ENCODE measurements at regions not wholly inside any gene's neighbourhood (a gene's known extent, or its start where the extent isn't known, plus 50 kb on each side); places are given as distances from the start of the nearest gene placed in this dataset.

DNA sequence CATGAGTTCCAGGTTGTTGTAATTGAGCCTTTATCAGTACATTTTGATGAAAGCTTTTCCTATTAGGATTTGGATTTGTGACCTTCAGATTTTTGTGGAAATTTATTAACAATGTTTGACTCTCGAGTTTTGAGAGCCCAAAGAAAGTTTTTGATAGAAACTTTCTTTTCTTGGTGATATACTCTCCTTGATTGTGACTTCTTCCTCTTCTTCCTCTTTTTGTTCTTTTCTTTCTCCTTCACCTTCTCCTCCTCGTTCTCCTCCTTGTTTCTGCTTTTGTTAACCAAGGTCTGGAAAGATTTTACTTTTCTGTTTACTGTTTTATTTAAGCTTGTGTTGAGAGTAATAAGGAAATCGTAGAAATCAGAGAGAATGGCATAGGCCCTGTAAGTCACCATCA lies 182.4 kb downstream of the TRIM27 start:
- DNase-seq: no peak

DNA sequence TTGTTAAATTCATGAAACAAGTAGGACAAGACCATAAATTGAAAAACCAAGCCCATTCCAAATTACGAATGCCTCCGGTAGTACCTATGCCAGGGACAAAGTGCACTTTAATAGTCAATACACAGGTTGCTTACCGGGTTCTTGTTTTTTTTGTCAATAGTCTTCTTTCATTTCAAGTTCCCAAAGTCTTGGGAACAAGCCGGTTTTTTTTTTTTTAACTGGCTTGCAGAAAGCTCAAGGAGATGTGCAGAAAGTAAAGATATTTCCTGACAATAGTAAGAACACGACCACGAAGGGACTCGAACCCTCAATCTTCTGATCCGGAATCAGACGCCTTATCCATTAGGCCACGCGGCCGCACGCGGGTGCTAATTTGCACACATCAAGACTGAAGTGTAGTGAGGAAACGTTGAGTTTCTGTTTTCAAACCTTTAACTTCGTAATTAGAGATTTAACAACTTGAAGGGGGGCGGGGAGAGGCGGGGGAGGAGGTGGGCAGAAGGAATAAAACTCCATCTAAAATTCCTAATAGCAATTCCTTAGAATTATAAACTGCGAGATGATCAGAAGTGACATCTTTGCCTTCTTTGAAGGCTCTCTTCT lies 181.0 kb downstream of the TRIM27 start:
- DNase-seq: no peak

DNA sequence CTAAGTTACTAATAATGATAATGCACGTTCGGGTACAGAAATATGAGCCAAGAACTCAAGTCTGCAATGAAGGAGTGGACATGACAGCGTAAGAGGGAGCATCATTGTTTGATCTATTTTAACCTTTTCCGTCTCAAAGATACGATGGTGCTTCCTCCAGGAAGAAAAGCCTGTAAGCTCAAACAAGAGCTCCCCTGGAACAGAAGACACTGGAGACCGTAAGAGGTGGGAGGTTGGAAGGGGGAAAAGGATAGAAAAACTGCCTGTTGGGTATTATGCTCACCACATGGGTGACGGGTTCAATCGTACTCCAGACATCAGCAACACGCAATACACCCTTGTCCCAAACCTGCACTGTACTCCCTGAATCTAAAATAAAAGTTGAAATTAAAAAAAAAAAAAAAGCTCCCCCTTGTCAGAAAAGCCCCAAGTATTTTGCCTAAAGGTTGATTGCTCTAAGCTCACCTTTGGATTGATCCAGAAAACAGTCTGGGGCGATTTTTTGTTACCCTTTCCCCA lies 180.5 kb downstream of the TRIM27 start:
- no peak for DNase-seq

DNA sequence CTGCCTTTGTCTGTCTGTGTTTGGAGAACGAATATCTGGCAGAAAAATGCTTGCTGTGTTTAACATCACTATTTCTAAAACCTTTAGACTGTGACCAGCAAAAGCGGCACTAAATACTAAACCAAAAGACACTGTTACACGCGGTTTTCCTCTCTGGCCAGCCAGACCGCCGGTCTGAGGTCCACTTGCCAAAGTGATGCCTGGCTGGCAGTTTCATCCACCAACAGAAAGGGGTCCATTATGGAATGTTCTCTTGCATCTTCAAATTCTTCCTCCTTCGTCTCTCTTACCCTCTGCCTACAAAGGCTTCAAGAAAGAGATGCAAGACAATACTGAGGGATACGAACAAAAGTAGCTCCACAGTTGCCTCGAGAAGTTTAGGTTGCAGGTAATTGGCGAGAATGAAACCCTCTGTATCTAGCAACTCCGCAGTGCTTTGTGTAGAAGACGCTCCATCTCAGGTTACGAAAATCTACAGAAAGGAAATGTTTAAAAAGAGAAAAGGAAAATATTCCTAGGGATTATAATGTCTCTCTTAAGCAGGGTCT lies 176.6 kb downstream of the TRIM27 start:
- no peak for DNase-seq

DNA sequence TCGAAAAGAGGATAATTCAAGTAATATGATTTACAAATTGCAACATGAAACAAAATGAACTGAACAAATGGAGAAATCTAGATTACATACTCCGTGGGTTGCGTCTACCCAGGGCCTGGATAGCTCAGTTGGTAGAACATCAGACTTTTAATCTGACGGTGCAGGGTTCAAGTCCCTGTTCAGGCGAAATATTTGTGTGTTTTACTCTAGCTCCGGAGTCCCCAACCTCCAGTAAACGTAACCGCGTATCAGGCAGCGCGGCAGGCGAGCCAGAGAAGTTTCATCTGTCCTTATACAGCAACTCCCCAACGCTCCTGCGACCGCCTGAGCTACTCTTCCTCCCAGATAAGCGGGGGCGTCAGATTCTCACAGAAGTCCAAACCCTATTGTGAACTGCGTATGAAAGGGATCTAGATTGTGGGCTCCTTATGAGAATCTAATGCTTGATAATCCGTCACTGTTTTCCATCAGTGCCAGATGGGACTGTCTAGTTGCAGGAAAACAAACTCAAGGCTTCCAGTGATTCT lies 176.1 kb downstream of the TRIM27 start:
- no peak for DNase-seq

DNA sequence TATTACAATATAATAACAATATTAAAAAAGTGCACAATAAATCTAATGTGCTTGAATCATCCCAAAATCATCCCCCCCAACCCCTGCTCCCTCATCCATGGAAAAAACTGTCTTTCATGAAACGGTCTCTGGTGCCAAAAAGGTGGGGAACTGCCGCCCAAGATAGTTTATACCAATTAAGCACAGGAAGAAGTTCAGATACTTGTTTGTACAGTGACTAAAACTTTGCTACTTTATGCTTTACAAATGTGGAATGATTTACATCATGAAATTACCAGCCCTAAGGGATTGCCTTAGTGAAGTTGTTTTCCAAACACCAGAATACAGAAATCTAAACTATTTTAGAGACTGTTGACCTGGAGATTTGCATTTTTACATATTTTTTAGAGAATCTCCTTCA lies 175.6 kb downstream of the TRIM27 start:
- no peak for DNase-seq

DNA sequence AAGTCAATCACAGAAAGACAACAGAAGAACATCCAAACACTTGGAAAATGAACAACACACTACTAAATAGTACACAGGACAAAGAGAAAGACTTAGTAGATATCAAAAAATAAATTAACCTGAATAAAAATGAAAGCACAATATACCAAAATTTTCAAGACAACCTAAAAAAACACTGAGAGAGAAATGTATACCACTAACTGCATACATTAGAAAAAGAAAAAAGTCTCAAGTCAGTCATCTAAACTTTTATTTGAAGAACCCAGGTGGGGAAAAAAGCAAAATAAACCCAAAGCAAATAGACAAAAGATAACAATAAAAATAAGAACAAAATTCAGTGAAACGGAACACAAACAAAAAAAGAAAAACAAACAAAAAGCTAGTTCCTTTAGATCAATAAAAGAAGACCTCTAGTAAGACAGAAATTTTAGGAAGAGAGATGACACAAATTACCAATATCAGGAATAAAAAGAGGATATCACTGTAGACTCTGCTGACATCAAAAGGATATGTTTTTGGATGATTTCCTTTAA lies 172.8 kb downstream of the TRIM27 start:
- DNase-seq: no peak

DNA sequence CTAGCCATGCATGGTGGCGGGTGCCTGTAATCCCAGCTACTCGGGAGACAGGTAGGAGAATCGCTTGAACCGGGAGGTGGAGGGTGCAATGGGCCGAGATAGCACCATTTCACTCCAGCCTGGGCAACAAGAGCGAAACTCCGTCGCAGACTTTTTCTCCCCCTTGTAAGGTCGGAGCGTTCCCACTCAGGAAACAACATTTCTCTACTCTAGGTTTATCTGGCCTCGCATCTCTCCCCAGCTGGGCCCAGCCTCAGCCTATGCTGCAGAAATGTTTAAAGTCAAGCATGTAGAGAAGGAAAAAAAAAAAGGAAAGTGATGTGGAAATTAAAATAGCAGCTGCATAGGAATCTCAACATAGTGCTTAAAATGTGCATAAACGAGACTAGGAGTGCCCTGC lies 172.3 kb downstream of the TRIM27 start:
- no peak for DNase-seq

DNA sequence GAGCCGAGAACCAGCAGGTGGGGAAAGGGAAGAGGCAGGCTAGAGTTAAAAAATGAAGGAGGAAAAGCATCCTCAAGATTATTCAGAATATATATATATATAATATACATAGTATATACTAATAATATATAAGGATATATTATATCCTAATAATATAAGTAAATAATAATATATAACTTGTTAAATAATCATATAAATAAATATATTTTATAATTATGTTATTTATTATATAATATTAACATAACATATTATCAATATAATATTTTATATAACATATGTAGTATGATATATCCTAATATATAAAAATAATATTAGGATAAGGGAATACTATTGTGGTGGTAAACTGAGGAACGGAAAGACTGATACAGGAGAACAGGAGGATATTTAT lies 171.8 kb downstream of the TRIM27 start:
- DNase-seq: no peak

DNA sequence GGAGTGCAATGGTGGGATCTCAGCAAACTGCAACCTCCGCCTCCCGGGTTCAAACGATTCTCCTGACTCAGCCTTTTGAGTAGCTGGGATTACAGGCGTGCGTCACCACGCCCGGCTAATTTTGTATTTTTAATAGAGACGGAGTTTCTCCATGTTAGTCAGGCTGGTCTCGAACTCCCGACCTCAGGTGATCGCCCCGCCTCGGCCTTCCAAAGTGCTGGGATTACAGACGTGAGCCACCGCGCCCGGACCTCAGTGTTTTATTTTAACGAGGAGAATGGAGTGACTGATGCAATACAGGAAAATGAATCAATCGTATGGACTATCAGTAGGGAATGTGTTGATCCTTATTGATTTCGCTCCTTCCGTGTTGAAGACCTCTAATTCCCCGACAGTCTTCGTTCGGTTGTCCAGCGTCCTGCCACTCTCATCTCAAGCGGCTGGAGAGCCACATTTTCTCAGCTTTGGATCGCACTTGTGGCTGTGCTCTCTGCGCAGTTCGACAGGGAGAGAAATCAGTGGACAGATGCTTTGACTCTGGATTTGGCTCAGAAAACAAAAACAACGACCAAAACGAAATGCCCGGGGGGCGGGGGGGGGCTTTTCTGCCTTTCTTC lies 166.2 kb downstream of the TRIM27 start:
- DNase-seq: no peak

DNA sequence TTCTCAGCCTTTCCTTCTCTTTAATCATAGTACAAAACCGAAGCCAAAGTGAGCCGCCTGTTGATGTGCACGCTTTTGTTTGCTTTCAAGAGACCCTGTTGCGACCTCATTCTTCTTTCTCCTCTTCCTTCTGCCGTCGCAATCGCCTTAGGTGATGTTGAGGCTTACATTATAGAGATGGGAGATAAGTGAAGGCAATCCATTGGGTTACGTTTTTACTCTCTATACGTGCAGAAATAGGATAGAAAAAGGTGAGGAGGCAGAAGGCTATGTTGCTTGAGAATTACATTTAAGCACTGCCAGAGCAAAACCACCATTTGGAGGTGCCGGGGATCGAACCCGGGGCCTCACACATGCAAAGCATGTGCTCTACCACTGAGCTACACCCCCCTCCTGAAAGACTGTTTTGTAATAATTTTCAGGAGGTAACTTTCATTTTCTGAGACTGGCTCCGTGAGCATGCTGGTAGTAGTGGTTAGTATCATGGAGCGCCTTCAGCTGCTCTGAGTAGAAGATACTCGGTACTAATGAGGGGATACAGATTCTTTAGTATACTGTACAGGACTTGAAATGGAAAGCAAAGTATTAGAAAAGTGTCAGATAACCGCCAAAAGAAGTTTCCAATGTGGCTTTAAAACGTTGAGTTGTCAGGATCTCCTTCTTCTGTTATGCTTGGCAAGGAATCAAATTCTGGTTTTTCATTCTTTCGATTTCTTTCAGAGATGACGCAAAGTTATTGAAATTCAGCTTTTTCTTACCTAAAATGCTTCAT lies 165.6 kb downstream of the TRIM27 start:
- no peak for DNase-seq

DNA sequence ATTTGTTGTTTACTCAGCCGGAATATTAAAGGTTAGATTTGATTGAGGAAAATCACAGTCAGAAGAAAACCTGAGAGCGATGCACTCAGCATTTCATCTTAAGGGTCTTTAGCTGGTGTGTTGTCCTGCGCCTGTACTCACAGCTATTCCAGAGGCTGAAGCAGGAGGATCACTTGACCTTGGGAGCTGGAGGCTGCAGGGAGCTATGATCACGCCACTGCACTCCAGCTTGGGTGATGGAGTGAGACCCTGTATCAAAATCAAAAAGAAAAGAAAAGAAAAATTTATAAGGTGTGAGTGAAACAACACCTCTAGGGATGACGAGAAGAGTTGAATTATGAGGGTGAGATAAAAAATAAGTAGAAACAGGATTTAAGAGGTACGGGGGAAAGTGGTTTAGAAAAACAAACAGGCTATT lies 165.0 kb downstream of the TRIM27 start:
- no peak for DNase-seq

DNA sequence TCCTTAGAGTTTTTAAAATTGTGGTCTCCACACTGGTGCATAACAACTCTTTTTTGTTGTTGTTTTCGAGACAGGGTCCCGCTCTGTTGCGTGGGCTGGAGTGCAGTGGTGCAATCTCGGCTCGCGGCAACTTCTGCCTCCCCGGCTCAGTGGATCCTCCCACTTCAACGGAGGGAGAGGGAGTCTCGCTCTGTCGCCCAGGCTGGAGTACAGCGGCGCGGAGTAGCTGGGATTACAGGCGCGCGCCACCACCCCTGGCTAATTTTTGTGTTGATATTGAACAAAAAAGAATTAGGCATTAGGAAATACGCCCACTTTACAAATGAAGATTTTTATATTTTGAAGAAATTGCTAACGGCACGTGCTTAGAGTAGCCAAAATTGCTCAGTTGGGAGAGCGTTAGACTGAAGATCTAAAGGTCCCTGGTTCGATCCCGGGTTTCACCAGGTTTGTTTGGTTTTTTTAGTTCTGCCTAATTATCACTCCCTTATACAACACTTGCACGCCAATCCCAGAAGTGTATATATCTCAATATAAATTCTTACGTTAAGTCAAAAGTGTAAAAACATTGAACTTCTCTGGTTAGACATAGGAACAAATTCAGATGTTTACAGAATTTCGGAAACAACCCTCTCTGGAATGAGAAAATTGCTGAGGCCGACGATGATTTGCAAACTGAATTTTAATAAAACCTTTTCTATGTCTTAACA lies 159.6 kb downstream of the TRIM27 start:
- no peak for DNase-seq

DNA sequence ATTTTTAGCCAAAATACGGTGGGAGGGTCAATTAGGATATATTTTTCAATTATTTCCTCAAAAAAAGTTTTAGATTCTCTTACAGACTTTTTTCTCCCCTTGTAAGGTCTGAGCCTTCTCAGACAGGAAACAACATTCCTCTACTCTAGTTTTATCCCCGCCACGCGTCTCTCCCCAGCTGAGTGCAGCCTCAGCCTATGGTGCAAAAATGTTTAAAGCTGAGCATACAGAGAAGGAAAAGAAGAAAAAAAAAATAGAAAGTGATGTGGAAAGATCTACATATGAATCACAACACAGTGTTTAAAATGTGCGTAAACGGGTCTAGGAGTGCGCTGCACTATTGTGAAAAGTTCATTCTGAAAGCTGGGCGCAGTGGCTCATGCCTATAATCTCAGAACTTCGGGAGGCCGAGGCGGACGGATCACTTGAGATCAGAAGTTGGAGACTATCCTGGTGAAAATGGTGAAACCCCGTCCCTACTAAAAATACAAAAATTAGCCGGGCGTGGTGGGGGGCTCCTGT lies 159.0 kb downstream of the TRIM27 start:
- DNase-seq: no peak

DNA sequence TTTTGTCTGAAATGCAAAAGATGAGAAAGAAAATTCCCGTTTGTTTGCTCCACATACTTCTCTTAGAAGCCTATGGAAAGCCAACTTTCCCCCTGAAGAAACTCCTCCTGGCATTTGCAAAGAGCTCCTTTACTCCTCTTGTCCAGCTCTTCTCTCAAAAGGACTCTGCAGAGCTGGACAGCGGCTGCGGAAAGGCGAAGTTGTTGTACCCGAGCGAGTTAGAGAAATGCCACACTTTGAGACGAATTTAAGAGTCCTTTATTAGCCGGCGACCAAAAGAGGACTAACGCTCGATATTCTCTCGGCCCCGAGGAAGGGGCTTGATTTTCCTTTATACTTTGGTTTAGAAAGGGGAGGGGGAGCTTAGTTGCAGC lies 157.8 kb downstream of the TRIM27 start:
- DNase-seq: no peak

DNA sequence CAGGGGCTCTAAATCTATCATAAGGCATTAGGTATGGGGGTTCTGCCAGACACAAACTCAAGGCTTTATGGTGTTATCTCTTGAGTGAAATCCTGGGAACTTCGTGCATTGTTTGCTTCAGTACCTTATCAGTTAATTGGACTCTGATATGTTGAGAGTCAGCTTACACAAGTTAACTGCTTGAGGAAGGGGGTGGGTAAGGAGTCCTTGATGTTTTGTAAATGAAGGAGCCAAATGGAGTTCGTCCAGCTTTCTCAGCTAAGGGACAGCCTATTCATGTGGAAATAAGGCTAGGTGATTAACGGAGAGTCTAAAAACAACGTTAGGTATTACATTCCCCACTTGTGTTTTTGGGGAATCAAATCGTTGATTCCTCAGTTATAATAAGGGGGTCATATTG lies 157.4 kb downstream of the TRIM27 start:
- no peak for DNase-seq

DNA sequence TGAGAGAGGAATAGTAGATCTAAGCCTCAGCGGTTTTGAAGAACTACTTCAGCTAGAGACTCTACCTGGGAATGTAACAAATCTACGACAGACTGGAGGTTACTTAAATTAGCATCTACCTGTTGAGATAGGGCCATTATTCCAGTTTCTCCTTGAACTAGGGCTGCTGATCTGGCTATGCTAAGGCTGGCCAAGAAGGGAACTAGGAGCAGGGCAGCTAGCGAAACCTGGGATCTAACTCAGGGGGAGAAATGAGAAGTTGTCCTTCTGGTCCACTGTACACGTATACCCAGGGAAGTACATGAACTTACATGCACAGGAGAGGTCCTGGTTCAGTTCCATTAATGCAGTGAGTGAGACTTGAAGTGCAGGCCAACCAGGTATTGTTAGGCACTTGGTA lies 156.7 kb downstream of the TRIM27 start:
- DNase-seq: no peak

DNA sequence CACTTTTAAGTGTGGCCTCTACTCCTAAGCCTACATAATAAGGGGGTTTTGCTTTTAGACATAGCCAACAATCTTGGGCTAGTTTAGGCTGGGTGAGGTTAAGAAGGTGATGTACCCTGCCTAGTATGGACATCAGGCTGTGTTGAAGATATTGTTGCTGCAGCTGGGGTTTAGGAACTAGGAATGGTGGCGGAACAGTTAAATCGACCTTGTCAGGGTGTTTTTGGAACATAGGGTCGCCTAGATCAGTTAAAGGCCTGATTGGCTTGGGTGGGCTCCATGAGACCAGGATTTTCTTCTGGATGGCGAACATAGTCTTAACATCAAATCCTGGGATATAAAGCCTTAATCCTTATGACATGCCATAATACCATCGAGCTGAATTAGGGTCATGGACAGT lies 156.1 kb downstream of the TRIM27 start:
- no peak for DNase-seq

DNA sequence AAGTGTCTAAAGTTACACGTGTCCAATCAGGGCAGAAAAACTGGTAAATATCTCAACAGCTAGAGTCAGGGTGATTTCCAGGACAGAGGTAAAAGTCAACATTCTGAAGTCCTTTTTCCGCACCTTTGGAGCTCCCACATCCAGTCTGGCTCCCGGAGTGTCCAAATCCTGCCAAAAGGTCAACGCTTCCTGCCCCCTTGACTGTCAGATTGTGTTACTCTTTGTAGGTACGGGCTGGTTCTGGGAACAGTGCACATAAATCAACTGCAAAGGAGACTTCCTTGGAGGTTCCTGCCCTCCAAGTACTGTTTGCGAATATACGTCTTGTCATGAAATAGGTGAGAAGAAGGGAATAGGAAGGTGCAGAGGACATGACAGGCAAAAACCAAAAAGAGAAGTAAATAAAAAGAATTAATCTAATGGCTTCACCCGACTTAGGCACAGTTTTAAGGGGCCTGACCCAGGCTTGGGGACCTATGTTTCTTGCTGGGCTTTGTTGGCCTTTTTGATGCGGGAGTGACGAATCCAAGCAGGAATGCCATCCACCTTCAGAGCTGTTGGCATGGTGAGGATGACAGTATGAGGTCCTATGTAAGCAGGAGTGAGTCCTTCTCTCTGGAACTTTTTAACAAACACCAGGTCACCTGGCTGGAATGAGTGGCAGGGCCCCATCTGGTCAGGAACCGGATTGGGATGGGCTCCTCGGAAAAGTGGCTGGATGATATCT lies 155.4 kb downstream of the TRIM27 start:
- no peak for DNase-seq

DNA sequence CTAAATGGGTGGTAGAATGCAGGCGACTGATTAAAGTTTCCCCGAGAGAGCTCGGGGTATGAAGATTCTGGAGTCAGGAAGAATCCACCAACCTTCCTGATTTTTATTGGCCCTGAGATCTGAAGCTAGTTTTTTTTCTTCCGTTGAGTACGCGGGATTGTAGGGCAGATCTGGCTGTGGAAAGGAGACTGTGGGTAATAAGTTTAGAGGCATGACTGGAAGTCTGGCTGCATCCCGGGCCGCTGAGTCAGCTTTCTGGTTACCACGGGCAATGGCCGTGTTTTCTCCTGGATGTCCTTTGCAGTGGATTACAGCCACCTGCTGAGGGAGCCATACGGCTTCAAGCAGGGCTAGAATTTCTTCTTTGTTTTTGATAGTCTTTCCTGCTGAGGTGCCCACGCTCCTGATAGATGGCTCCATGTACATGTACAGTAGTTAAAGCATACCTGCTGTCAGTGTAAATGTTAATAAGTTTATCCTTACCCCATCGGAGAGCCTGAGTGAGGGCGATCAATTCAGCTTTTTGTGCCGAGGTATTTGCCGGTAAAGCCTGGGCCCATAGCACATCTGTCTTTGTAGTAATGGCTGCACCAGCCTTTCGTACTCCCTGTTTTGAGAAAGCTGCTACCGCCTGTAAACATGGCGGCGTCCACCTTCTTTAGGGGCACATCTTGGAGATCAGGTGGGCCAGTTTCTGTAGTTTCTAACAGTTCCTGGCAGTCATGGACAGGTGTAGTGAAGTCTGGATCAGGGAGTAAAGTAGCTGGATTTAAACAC lies 154.0 kb downstream of the TRIM27 start:
- DNase-seq: no peak

DNA sequence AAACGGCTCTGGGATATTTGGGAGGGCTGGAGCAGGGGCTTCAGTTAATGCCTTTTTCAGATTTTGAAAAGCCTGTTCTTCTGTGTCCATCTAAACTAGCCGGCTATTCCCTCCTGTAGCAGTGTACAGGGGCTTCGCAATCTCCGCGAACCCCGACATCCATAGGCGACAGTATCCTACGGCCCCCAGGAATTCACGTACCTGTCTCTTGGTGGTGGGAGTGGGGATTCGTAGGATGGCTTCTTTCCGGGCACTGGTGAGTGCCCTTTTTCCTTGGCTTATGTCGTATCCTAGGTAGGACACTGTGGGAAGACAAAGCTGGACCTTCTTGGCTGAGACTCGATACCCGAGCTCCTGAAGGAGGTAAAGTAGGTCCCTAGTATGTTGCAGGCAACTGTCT lies 153.1 kb downstream of the TRIM27 start:
- DNase-seq: no peak
